Vagina (tissue), 2 donors: ENCODE measurements at regions not wholly inside any gene's neighbourhood (a gene's known extent, or its start where the extent isn't known, plus 50 kb on each side); places are given as distances from the start of the nearest gene placed in this dataset.

Source experiments
- DNase-seq, 2 donors: peaks; one replicate each; pipeline ENCODE4 v3.0.0-alpha.2; 2017; ENCODE audit errors: extremely low spot score in 2 of 2
- H3K27ac ChIP-seq: fragments of 200-600 bp; sonication (generic); one replicate; pipeline ENCODE4 v1.5.1; 2019
- H3K27me3 ChIP-seq: fragments of 200-600 bp; sonication (generic); one replicate; pipeline ENCODE4 v1.5.1; 2019
- H3K36me3 ChIP-seq, 2 donors: fragments of 200-600 bp; sonication (generic); one replicate each; pipeline ENCODE4 v1.5.1; 2017 to 2019
- H3K4me1 ChIP-seq: fragments of 200-600 bp; sonication (generic); one replicate; pipeline ENCODE4 v1.5.1; 2019
- H3K4me3 ChIP-seq, 2 donors: fragments of 200-600 bp; sonication (generic); 1 replicate in 1 of 2; 2 replicates in 1 of 2; pipeline ENCODE4 v1.5.1; 2016 to 2019
- H3K9me3 ChIP-seq: fragments of 200-600 bp; sonication (generic); one replicate; pipeline ENCODE4 v1.5.1; 2019
- CTCF ChIP-seq, 3 experiments: fragments of 450-650 bp in 2 of 3; fragments of 200-600 bp in 1 of 3; sonication (generic) in 1 of 3; IDR thresholded peaks; one replicate each; pipeline ENCODE4 v1.5.1; 2017 to 2019; ENCODE audit warnings: antibody characterized with exemption in 3 of 3, mild to moderate bottlenecking in 2 of 3, moderate library complexity in 2 of 3
- POLR2A ChIP-seq, 2 donors: fragments of 450-650 bp; IDR thresholded peaks; one replicate each; pipeline ENCODE4 v1.6.1; 2017; ENCODE audit warnings: antibody characterized with exemption in 2 of 2, mild to moderate bottlenecking in 2 of 2, moderate library complexity in 2 of 2
- POLR2AphosphoS5 ChIP-seq, 2 donors: sonication (generic); formaldehyde crosslinking; IDR thresholded peaks; one replicate each; pipeline ENCODE4 v1.9.0; 2017; ENCODE audit warnings: antibody characterized with exemption in 2 of 2, mild to moderate bottlenecking in 2 of 2, low read depth in 1 of 2; ENCODE audit not compliant: insufficient read depth in 1 of 2
- intact Hi-C: fragments of 100-400 bp; cut with DNase I; formaldehyde crosslinking; loops from one replicate; pipeline ENCODE4 v1.15.1; 2023

GRCh38 chr10:78727728-78728127, 341.0 kb upstream of the ZMIZ1 start:
- intact Hi-C loops = no loop called here
- Histone ChIP-seq H3K4me3 (no peak overlapping the region), H3K9me3 (no peaks in the 10 kb centered on the region), H3K27me3 (no peaks in the 10 kb centered on the region), H3K4me1 (no peaks in the 10 kb centered on the region), H3K36me3 (no peaks in the 10 kb centered on the region), H3K27ac (no peak overlapping the region)
- TF ChIP-seq POLR2AphosphoS5 (IDR thresholded peaks at IDR 0.05; ENCODE audit: insufficient read depth in 1 of 2, low read depth in 1 of 2) (no peak), CTCF (IDR thresholded peaks at IDR 0.05) (no peak), POLR2A (IDR thresholded peaks at IDR 0.05) (no peak)
- DNase-seq = no peak

GRCh38 chr10:78728176-78728575, 340.6 kb upstream of the ZMIZ1 start:
- Histone ChIP-seq H3K4me1 (no peaks in the 10 kb centered on the region), H3K4me3 (no peak overlapping the region), H3K36me3 (no peaks in the 10 kb centered on the region), H3K27ac (no peak overlapping the region), H3K27me3 (no peaks in the 10 kb centered on the region), H3K9me3 (no peaks in the 10 kb centered on the region)
- TF ChIP-seq POLR2A (IDR thresholded peaks at IDR 0.05) = no peak
- TF ChIP-seq CTCF (IDR thresholded peaks at IDR 0.05) = no peak
- no peak for TF ChIP-seq POLR2AphosphoS5 (IDR thresholded peaks at IDR 0.05; ENCODE audit: insufficient read depth in 1 of 2, low read depth in 1 of 2)
- intact Hi-C loops = no loop called here
- no peak for DNase-seq

GRCh38 chr10:78729366-78729765, 339.4 kb upstream of the ZMIZ1 start:
- H3K27me3 ChIP-seq = no peaks in the 10 kb centered on the region
- no peak for TF ChIP-seq POLR2AphosphoS5 (IDR thresholded peaks at IDR 0.05; ENCODE audit: insufficient read depth in 1 of 2, low read depth in 1 of 2)
- TF ChIP-seq POLR2A (IDR thresholded peaks at IDR 0.05) = no peak
- no peak for TF ChIP-seq CTCF (IDR thresholded peaks at IDR 0.05)
- H3K4me1 ChIP-seq = no peaks in the 10 kb centered on the region
- no peak overlapping the region for H3K27ac ChIP-seq
- no peaks in the 10 kb centered on the region for H3K36me3 ChIP-seq
- no peak overlapping the region for H3K4me3 ChIP-seq
- no peak for DNase-seq
- intact Hi-C loops = no loop called here
- H3K9me3 ChIP-seq = no peaks in the 10 kb centered on the region

GRCh38 chr10:78729800-78730199, 339.0 kb upstream of the ZMIZ1 start:
- Histone ChIP-seq H3K4me1 (no peaks in the 10 kb centered on the region), H3K27ac (no peak overlapping the region), H3K36me3 (no peaks in the 10 kb centered on the region), H3K4me3 (no peak overlapping the region), H3K27me3 (no peaks in the 10 kb centered on the region), H3K9me3 (no peaks in the 10 kb centered on the region)
- intact Hi-C loops = no loop called here
- TF ChIP-seq POLR2AphosphoS5 (IDR thresholded peaks at IDR 0.05; ENCODE audit: insufficient read depth in 1 of 2, low read depth in 1 of 2) = no peak
- TF ChIP-seq POLR2A (IDR thresholded peaks at IDR 0.05) = no peak
- TF ChIP-seq CTCF (IDR thresholded peaks at IDR 0.05) = no peak
- DNase-seq = no peak

GRCh38 chr10:78730754-78731153, 338.0 kb upstream of the ZMIZ1 start:
- Histone ChIP-seq H3K27me3 (no peaks in the 10 kb centered on the region), H3K27ac (no peak overlapping the region), H3K4me3 (no peak overlapping the region), H3K4me1 (no peaks in the 10 kb centered on the region), H3K9me3 (no peaks in the 10 kb centered on the region), H3K36me3 (no peaks in the 10 kb centered on the region)
- DNase-seq = no peak
- intact Hi-C loops = no loop called here
- TF ChIP-seq POLR2AphosphoS5 (IDR thresholded peaks at IDR 0.05; ENCODE audit: insufficient read depth in 1 of 2, low read depth in 1 of 2) (no peak), POLR2A (IDR thresholded peaks at IDR 0.05) (no peak), CTCF (IDR thresholded peaks at IDR 0.05) (no peak)
